ENCODE measurements at regions not wholly inside any gene's neighbourhood (a gene's known extent, or its start where the extent isn't known, plus 50 kb on each side); places are given as distances from the start of the nearest gene placed in this dataset.

- no peaks in the 10 kb centered on the region for H3K4me1 ChIP-seq (ENCODE audit: low read depth)
- TF ChIP-seq CTCF (IDR thresholded peaks at IDR 0.05; ENCODE audit: low read depth, low read length) = no peak
- no peak overlapping the region for H3K4me3 ChIP-seq
- H3K27me3 ChIP-seq = peaks cover 10% of the 10 kb centered on the region
- DNase-seq (ENCODE audit: low read depth in 1 of 2, low spot score in 1 of 2) = no peak
- H3K9me3 ChIP-seq (ENCODE audit: low read depth) = no peaks in the 10 kb centered on the region
- no peak overlapping the region for H3K27ac ChIP-seq
- H3K36me3 ChIP-seq = no peaks in the 10 kb centered on the region
Observed at GRCh38 chr10:130998642-130999041, 312.9 kb downstream of the TCERG1L start.

- TF ChIP-seq CTCF (IDR thresholded peaks at IDR 0.05; ENCODE audit: low read depth, low read length) = no peak
- no peak for DNase-seq (ENCODE audit: low read depth in 1 of 2, low spot score in 1 of 2)
- Histone ChIP-seq H3K27ac (no peak overlapping the region), H3K27me3 (peaks cover 10% of the 10 kb centered on the region), H3K9me3 (ENCODE audit: low read depth) (no peaks in the 10 kb centered on the region), H3K4me3 (no peak overlapping the region), H3K36me3 (no peaks in the 10 kb centered on the region), H3K4me1 (ENCODE audit: low read depth) (no peaks in the 10 kb centered on the region)
Observed at GRCh38 chr10:130999376-131000202, 311.9 kb downstream of the TCERG1L start.

GRCh38 chr10:131000244-131000643 lies 311.3 kb downstream of the TCERG1L start:
- no peak for TF ChIP-seq CTCF (IDR thresholded peaks at IDR 0.05; ENCODE audit: low read depth, low read length)
- no peaks in the 10 kb centered on the region for H3K36me3 ChIP-seq
- no peak for DNase-seq (ENCODE audit: low read depth in 1 of 2, low spot score in 1 of 2)
- no peaks in the 10 kb centered on the region for H3K9me3 ChIP-seq (ENCODE audit: low read depth)
- H3K27me3 ChIP-seq = peaks cover 10% of the 10 kb centered on the region
- no peak overlapping the region for H3K27ac ChIP-seq
- no peaks in the 10 kb centered on the region for H3K4me1 ChIP-seq (ENCODE audit: low read depth)
- H3K4me3 ChIP-seq = no peak overlapping the region

- no peaks in the 10 kb centered on the region for H3K4me1 ChIP-seq (ENCODE audit: low read depth)
- H3K36me3 ChIP-seq = no peaks in the 10 kb centered on the region
- no peak for DNase-seq (ENCODE audit: low read depth in 1 of 2, low spot score in 1 of 2)
- no peaks in the 10 kb centered on the region for H3K9me3 ChIP-seq (ENCODE audit: low read depth)
- no peak overlapping the region for H3K4me3 ChIP-seq
- TF ChIP-seq CTCF (IDR thresholded peaks at IDR 0.05; ENCODE audit: low read depth, low read length) = no peak
- H3K27me3 ChIP-seq = peaks cover 10% of the 10 kb centered on the region
- no peak overlapping the region for H3K27ac ChIP-seq
Observed at GRCh38 chr10:131000743-131001142, 310.8 kb downstream of the TCERG1L start.

GRCh38 chr10:131001438-131001837 lies 310.1 kb downstream of the TCERG1L start:
- no peak overlapping the region for H3K27ac ChIP-seq

More at GRCh38 chr10:131001438-131001837, 310.1 kb downstream of the TCERG1L start:
- no peak for TF ChIP-seq CTCF (IDR thresholded peaks at IDR 0.05; ENCODE audit: low read depth, low read length)
- H3K9me3 ChIP-seq (ENCODE audit: low read depth) = no peaks in the 10 kb centered on the region
- no peak for DNase-seq (ENCODE audit: low read depth in 1 of 2, low spot score in 1 of 2)
- no peaks in the 10 kb centered on the region for H3K36me3 ChIP-seq
- H3K4me1 ChIP-seq (ENCODE audit: low read depth) = no peaks in the 10 kb centered on the region
- no peak overlapping the region for H3K4me3 ChIP-seq
- peaks cover 10% of the 10 kb centered on the region for H3K27me3 ChIP-seq
